Activated CD8-positive, alpha-beta T cell treated with anti-CD3 and anti-CD28 coated beads, Interleukin-2, amount 10 ng/mL, durations not matched to agents 7 days and 5 days (primary cell): ENCODE measurements at regions not wholly inside any gene's neighbourhood (a gene's known extent, or its start where the extent isn't known, plus 50 kb on each side); places are given as distances from the start of the nearest gene placed in this dataset.

Experiments
- ATAC-seq: fragments of 150-1000 bp; cut with Tn5 transposase; one replicate; pipeline ENCODE4 v1.10.0; 2021; ENCODE audit warnings: moderate library complexity
- CTCF ChIA-PET: fragments of 350-600 bp; sonication (Branson Sonifier 250); formaldehyde crosslinking; loops from one replicate; lab custom pipeline; 2021; ENCODE audit warnings: antibody characterized with exemption; lab: Charles Lee
- POLR2A ChIA-PET: fragments of 350-600 bp; sonication (Branson Sonifier 250); formaldehyde crosslinking; loops from one replicate; lab custom pipeline; 2021; ENCODE audit warnings: antibody characterized with exemption; lab: Charles Lee
- DNase-seq: peaks from one replicate; pipeline ENCODE4 v3.0.0-alpha.2; 2020
- H3K27ac Mint-ChIP-seq: one replicate; pipeline ENCODE4 v1.8.0; 2021; ENCODE audit warnings: mild to moderate bottlenecking, mixed read lengths
- H3K27me3 Mint-ChIP-seq: one replicate; pipeline ENCODE4 v1.8.0; 2021; ENCODE audit warnings: low read depth, mixed read lengths
- H3K36me3 Mint-ChIP-seq: one replicate; pipeline ENCODE4 v1.8.0; 2021; ENCODE audit warnings: low read depth, mixed read lengths
- H3K4me1 Mint-ChIP-seq: one replicate; pipeline ENCODE4 v1.8.0; 2021; ENCODE audit warnings: low read depth, mixed read lengths
- H3K4me3 Mint-ChIP-seq: one replicate; pipeline ENCODE4 v1.8.0; 2021; ENCODE audit warnings: mild to moderate bottlenecking, mixed read lengths
- H3K9me3 Mint-ChIP-seq: one replicate; pipeline ENCODE4 v1.8.0; 2022; ENCODE audit warnings: mixed read lengths; ENCODE audit not compliant: insufficient read depth

GRCh38 chr11:134685793-134686380 is 273.8 kb upstream of the B3GAT1 start:
- no peak overlapping the region for H3K4me3 Mint-ChIP-seq
- H3K36me3 Mint-ChIP-seq = no peaks in the 10 kb centered on the region
- H3K9me3 Mint-ChIP-seq = no peaks in the 10 kb centered on the region
- ChIA-PET POLR2A (no interaction called here), CTCF (no interaction called here)
- H3K27me3 Mint-ChIP-seq = peaks cover 7% of the 10 kb centered on the region
- H3K4me1 Mint-ChIP-seq = no peaks in the 10 kb centered on the region
- DNase-seq (no peak), ATAC-seq (no peak)
- no peak overlapping the region for H3K27ac Mint-ChIP-seq

GRCh38 chr11:134684576-134684975 is 272.5 kb upstream of the B3GAT1 start:
- H3K36me3 Mint-ChIP-seq = no peaks in the 10 kb centered on the region
- ATAC-seq (no peak), DNase-seq (no peak)
- no peaks in the 10 kb centered on the region for H3K9me3 Mint-ChIP-seq
- H3K4me1 Mint-ChIP-seq = no peaks in the 10 kb centered on the region
- H3K4me3 Mint-ChIP-seq = no peak overlapping the region
- H3K27ac Mint-ChIP-seq = no peak overlapping the region
- POLR2A ChIA-PET = no interaction called here
- peaks cover 6% of the 10 kb centered on the region for H3K27me3 Mint-ChIP-seq
- CTCF ChIA-PET = no interaction called here

GRCh38 chr11:134683860-134684259 is 271.8 kb upstream of the B3GAT1 start:
- ChIA-PET POLR2A (no interaction called here), CTCF (no interaction called here)
- H3K9me3 Mint-ChIP-seq = no peaks in the 10 kb centered on the region
- no peaks in the 10 kb centered on the region for H3K36me3 Mint-ChIP-seq
- H3K4me3 Mint-ChIP-seq = no peak overlapping the region
- no peak for DNase-seq
- no peak for ATAC-seq
- no peak overlapping the region for H3K27ac Mint-ChIP-seq
- peaks cover 6% of the 10 kb centered on the region for H3K27me3 Mint-ChIP-seq
- no peaks in the 10 kb centered on the region for H3K4me1 Mint-ChIP-seq

- no peaks in the 10 kb centered on the region for H3K4me1 Mint-ChIP-seq
- ATAC-seq (no peak), DNase-seq (no peak)
- peaks cover 2% of the 10 kb centered on the region for H3K27me3 Mint-ChIP-seq
- no peak overlapping the region for H3K27ac Mint-ChIP-seq
- H3K36me3 Mint-ChIP-seq = no peaks in the 10 kb centered on the region
- H3K4me3 Mint-ChIP-seq = no peak overlapping the region
- ChIA-PET CTCF (no interaction called here), POLR2A (no interaction called here)
- no peaks in the 10 kb centered on the region for H3K9me3 Mint-ChIP-seq
Observed at GRCh38 chr11:134682577-134682976, 270.5 kb upstream of the B3GAT1 start.

GRCh38 chr11:134679592-134679991 is 267.6 kb upstream of the B3GAT1 start:
- H3K4me1 Mint-ChIP-seq = no peaks in the 10 kb centered on the region
- ATAC-seq = no peak
- peaks cover 2% of the 10 kb centered on the region for H3K27me3 Mint-ChIP-seq
- no peak overlapping the region for H3K4me3 Mint-ChIP-seq
- CTCF ChIA-PET = no interaction called here
- POLR2A ChIA-PET = no interaction called here
- no peak for DNase-seq
- no peaks in the 10 kb centered on the region for H3K9me3 Mint-ChIP-seq
- H3K27ac Mint-ChIP-seq = no peak overlapping the region
- H3K36me3 Mint-ChIP-seq = no peaks in the 10 kb centered on the region

- no peak for DNase-seq
- H3K9me3 Mint-ChIP-seq = no peaks in the 10 kb centered on the region
- H3K36me3 Mint-ChIP-seq = no peaks in the 10 kb centered on the region
- H3K27me3 Mint-ChIP-seq = peaks cover 2% of the 10 kb centered on the region
- no peaks in the 10 kb centered on the region for H3K4me1 Mint-ChIP-seq
- no peak overlapping the region for H3K4me3 Mint-ChIP-seq
- no peak for ATAC-seq
- POLR2A ChIA-PET = no interaction called here
- CTCF ChIA-PET = no interaction called here
- no peak overlapping the region for H3K27ac Mint-ChIP-seq
Observed at GRCh38 chr11:134678744-134679143, 266.7 kb upstream of the B3GAT1 start.

- Mint-ChIP-seq H3K4me1 (no peaks in the 10 kb centered on the region), H3K27ac (no peak overlapping the region), H3K36me3 (no peaks in the 10 kb centered on the region), H3K27me3 (peaks cover 6% of the 10 kb centered on the region), H3K9me3 (no peaks in the 10 kb centered on the region), H3K4me3 (no peak overlapping the region)
- no peak for ATAC-seq
- no peak for DNase-seq
- CTCF ChIA-PET = no interaction called here
- POLR2A ChIA-PET = no interaction called here
Observed at GRCh38 chr11:134677891-134678551, 266.0 kb upstream of the B3GAT1 start.

- Mint-ChIP-seq H3K36me3 (no peaks in the 10 kb centered on the region), H3K4me3 (no peak overlapping the region), H3K27ac (no peak overlapping the region), H3K27me3 (peaks cover 6% of the 10 kb centered on the region), H3K4me1 (no peaks in the 10 kb centered on the region), H3K9me3 (no peaks in the 10 kb centered on the region)
- DNase-seq (no peak), ATAC-seq (no peak)
- POLR2A ChIA-PET = no interaction called here
- CTCF ChIA-PET = no interaction called here
Observed at GRCh38 chr11:134677397-134677822, 265.4 kb upstream of the B3GAT1 start.

GRCh38 chr11:134676516-134677287 is 264.7 kb upstream of the B3GAT1 start:
- no peak for ATAC-seq
- H3K4me3 Mint-ChIP-seq = no peak overlapping the region
- ChIA-PET POLR2A (no interaction called here), CTCF (no interaction called here)
- DNase-seq = no peak
- no peaks in the 10 kb centered on the region for H3K4me1 Mint-ChIP-seq
- peaks cover 6% of the 10 kb centered on the region for H3K27me3 Mint-ChIP-seq
- no peaks in the 10 kb centered on the region for H3K9me3 Mint-ChIP-seq
- H3K36me3 Mint-ChIP-seq = no peaks in the 10 kb centered on the region
- no peak overlapping the region for H3K27ac Mint-ChIP-seq

- DNase-seq = no peak
- no peaks in the 10 kb centered on the region for H3K36me3 Mint-ChIP-seq
- H3K4me1 Mint-ChIP-seq = no peaks in the 10 kb centered on the region
- ATAC-seq = no peak
- H3K9me3 Mint-ChIP-seq = no peaks in the 10 kb centered on the region
- H3K27me3 Mint-ChIP-seq = peaks cover 4% of the 10 kb centered on the region
- no peak overlapping the region for H3K27ac Mint-ChIP-seq
- ChIA-PET CTCF (no interaction called here), POLR2A (no interaction called here)
- no peak overlapping the region for H3K4me3 Mint-ChIP-seq
Observed at GRCh38 chr11:134675983-134676382, 263.9 kb upstream of the B3GAT1 start.

GRCh38 chr11:134674974-134675373 is 262.9 kb upstream of the B3GAT1 start:
- Mint-ChIP-seq H3K4me3 (no peak overlapping the region), H3K4me1 (no peaks in the 10 kb centered on the region), H3K27me3 (peaks cover 6% of the 10 kb centered on the region), H3K27ac (no peak overlapping the region), H3K9me3 (no peaks in the 10 kb centered on the region), H3K36me3 (no peaks in the 10 kb centered on the region)
- ATAC-seq (no peak), DNase-seq (no peak)
- ChIA-PET POLR2A (no interaction called here), CTCF (no interaction called here)

- Mint-ChIP-seq H3K27ac (no peak overlapping the region), H3K4me1 (no peaks in the 10 kb centered on the region), H3K9me3 (no peaks in the 10 kb centered on the region), H3K36me3 (no peaks in the 10 kb centered on the region), H3K4me3 (no peak overlapping the region), H3K27me3 (peaks cover 6% of the 10 kb centered on the region)
- DNase-seq = no peak
- POLR2A ChIA-PET = no interaction called here
- CTCF ChIA-PET = no interaction called here
- no peak for ATAC-seq
Observed at GRCh38 chr11:134670961-134671370, 258.9 kb upstream of the B3GAT1 start.
